ENCODE measurements at regions not wholly inside any gene's neighbourhood (a gene's known extent, or its start where the extent isn't known, plus 50 kb on each side); places are given as distances from the start of the nearest gene placed in this dataset.

DNA sequence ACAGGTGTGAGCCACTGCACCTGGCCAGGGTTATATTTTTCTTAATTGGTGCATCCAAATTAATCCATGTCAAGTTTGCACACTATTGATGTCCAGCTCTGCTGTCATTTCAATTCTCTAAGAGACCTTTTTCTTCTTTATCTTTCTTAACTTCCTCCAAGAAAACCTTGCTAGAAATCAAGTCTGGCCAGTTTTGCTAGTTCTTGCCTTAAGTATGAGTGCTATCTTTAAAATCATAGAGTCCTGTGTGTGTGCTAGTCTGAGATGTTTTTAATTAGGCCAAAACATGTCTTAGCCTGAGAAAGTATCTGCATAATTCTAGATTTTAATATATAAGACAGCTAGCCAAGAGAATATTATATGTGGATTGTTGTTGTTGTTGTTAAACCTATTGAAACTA, 56.2 kb upstream of the SLC39A10 start:
- TF ChIP-seq CTCF (IDR thresholded peaks at IDR 0.05; ENCODE audit: insufficient read depth, low read length, missing control alignments), result no peak
- ChIA-PET POLR2A (no interaction called here), CTCF (interaction anchor here (1.3 to 1.5 kb wide), 2 partner anchors 17 to 60 kb away, joined by 4 to 6 read pairs; no protein-coding TSS in a partner anchor)

DNA sequence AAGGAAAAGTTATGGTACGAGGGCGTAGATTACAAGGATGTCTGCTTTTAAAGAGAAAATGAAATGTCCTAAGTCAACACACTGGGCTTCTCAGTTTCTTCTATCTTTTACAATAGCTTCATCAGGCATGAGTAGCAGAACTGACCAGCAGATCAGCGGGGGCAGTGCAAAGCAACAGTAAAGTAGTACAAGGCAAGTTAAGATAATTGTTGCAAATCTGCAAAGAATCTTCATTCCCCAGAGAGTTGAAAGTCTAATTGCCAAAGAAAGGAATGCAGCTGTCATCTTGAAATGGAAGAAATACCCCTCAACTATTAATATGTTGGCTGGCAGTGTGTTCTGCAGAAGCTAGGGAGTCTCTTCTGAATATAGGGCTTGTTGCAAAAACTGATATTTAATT, 60.2 kb upstream of the SLC39A10 start:
- CTCF ChIA-PET, result interaction anchor here (1.3 to 1.5 kb wide), 2 partner anchors 20 to 62 kb away, joined by 3 read pairs; no protein-coding TSS in a partner anchor
- no peak for DNase-seq (ENCODE audit: low read depth, low spot score)
- no peak overlapping the region for H3K4me3 ChIP-seq (ENCODE audit: low read depth, low read length)
- no peak for TF ChIP-seq CTCF (IDR thresholded peaks at IDR 0.05; ENCODE audit: insufficient read depth, low read length, missing control alignments)
- POLR2A ChIA-PET, result interaction anchor here (1.2 kb wide), 1 partner anchor 60 kb away, joined by 4 read pairs; the partner anchor contains the start of gene SLC39A10

More for the DNA sequence above, 56.2 kb upstream of the SLC39A10 start:
- no peak for DNase-seq (ENCODE audit: low read depth, low spot score)
- H3K4me3 ChIP-seq (ENCODE audit: low read depth, low read length), result no peak overlapping the region

GRCh38 chr2:195595825-195596224, 61.2 kb upstream of the SLC39A10 start:
- no peak for TF ChIP-seq CTCF (IDR thresholded peaks at IDR 0.05; ENCODE audit: insufficient read depth, low read length, missing control alignments)
- POLR2A ChIA-PET, result no interaction called here

DNA sequence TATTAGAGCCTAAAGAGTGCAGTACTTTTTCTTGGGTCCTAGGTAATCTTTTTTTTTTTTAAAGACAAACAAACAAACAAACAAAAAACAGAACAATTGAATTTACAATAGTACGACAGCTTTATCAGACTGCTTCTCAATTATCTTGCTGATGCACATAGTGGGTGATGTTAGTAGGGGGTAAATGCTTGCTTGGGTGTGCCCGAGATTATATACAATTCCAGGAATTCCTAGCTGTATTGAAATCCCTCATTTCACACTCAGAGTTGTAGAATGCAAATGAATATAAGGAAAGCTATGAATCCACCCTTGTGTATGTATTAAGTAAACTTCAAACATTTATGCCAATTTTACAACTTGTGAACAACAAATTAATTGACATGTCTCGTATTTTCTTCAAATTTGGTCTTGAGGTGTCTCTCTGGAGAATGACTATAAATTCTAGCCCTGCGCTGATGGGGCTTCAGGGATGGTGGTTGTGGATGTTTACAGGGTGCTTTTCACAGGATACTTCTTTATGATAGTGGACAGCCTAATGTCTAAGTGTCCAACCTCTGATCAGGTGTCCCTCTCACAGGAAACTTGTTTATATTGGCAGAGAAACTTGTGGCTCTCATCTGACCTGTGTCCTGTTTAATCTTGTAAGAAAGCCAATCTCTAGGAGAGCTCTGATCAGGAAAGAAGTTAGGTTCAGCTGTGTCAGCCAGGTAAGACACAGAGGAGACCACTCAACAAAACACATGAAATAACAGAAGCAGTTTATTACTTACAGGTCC, 61.9 kb upstream of the SLC39A10 start:
- DNase-seq (ENCODE audit: low read depth, low spot score), result no peak
- ChIA-PET CTCF (no interaction called here), POLR2A (no interaction called here)
- no peak for TF ChIP-seq CTCF (IDR thresholded peaks at IDR 0.05; ENCODE audit: insufficient read depth, low read length, missing control alignments)
- H3K4me3 ChIP-seq (ENCODE audit: low read depth, low read length), result no peak overlapping the region

More at GRCh38 chr2:195595825-195596224, 61.2 kb upstream of the SLC39A10 start:
- no peak overlapping the region for H3K4me3 ChIP-seq (ENCODE audit: low read depth, low read length)
- DNase-seq (ENCODE audit: low read depth, low spot score), result no peak
- CTCF ChIA-PET, result interaction anchor here (1.5 kb wide), 1 partner anchor 19 kb away, joined by 3 read pairs; no protein-coding TSS in a partner anchor

DNA sequence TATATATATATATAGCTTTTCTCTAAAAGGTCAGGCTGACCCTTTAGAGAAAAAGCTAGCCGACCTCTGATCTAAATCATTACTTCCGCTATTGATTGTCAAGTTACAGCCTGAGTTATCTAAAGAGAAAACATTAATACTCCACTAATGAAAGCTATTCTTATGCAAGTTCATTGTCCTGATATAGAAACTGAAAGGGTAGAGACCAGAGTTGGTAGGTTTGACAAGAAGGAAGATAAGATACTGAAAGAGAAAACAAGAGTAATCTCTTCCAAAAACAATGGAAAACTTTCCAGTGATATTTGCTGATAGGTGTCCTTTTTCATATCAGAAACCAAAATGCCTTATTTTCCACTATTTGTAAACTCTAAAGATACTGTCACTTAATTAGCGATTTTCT, 62.8 kb upstream of the SLC39A10 start:
- no peak for DNase-seq (ENCODE audit: low read depth, low spot score)
- ChIA-PET POLR2A (no interaction called here), CTCF (no interaction called here)
- no peak overlapping the region for H3K4me3 ChIP-seq (ENCODE audit: low read depth, low read length)
- TF ChIP-seq CTCF (IDR thresholded peaks at IDR 0.05; ENCODE audit: insufficient read depth, low read length, missing control alignments), result no peak

GRCh38 chr2:195592105-195592504, 64.9 kb upstream of the SLC39A10 start:
- CTCF ChIA-PET, result interaction anchor here (1.7 kb wide), 1 partner anchor 9 kb away, joined by 4 read pairs; no protein-coding TSS in a partner anchor
- H3K4me3 ChIP-seq (ENCODE audit: low read depth, low read length), result no peak overlapping the region
- no peak for TF ChIP-seq CTCF (IDR thresholded peaks at IDR 0.05; ENCODE audit: insufficient read depth, low read length, missing control alignments)
- no peak for DNase-seq (ENCODE audit: low read depth, low spot score)
- POLR2A ChIA-PET, result no interaction called here

Data from AG04449 (cell line).